ENCODE measurements at regions not wholly inside any gene's neighbourhood (a gene's known extent, or its start where the extent isn't known, plus 50 kb on each side); places are given as distances from the start of the nearest gene placed in this dataset.

DNA sequence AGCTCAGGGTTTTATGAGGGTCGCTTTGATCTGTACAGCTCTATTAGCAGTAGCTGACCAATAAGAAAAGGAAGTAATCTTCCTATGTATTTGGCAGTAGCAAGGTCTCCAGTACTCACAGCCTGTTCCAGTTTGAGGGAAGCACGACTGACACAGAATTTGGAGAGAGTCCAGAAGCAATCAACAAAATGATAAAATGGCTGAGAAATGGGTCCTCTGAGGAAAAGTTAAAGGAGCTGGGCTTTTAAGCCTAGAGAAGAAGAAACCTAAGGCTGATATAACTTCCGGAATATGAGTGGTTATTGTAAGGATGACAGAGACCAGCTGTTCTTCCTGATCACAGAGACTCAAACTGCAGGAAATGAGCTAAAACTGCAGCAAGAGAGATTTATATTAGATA lies 382.8 kb downstream of the GPD2 start:
- TF ChIP-seq, protein P1, sequence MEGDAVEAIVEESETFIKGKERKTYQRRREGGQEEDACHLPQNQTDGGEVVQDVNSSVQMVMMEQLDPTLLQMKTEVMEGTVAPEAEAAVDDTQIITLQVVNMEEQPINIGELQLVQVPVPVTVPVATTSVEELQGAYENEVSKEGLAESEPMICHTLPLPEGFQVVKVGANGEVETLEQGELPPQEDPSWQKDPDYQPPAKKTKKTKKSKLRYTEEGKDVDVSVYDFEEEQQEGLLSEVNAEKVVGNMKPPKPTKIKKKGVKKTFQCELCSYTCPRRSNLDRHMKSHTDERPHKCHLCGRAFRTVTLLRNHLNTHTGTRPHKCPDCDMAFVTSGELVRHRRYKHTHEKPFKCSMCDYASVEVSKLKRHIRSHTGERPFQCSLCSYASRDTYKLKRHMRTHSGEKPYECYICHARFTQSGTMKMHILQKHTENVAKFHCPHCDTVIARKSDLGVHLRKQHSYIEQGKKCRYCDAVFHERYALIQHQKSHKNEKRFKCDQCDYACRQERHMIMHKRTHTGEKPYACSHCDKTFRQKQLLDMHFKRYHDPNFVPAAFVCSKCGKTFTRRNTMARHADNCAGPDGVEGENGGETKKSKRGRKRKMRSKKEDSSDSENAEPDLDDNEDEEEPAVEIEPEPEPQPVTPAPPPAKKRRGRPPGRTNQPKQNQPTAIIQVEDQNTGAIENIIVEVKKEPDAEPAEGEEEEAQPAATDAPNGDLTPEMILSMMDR (IDR thresholded peaks at IDR 0.05) = no peak
- TF ChIP-seq POLR2A (IDR thresholded peaks at IDR 0.05) = no peak

Measured in uterus (tissue), 2 donors.